ENCODE measurements at regions not wholly inside any gene's neighbourhood (a gene's known extent, or its start where the extent isn't known, plus 50 kb on each side); places are given as distances from the start of the nearest gene placed in this dataset.

- Histone ChIP-seq H3K4me2 (ENCODE audit: low read length) (no peak overlapping the region), H3K9me2 (replicated peaks; ENCODE audit: low read length) (no peaks in the 10 kb centered on the region), H3K27ac (ENCODE audit: low read length) (no peak overlapping the region), H3K4me3 (ENCODE audit: low read length) (no peak overlapping the region), H3K27me3 (ENCODE audit: low read length) (peaks cover 54% of the 10 kb centered on the region), H4K20me1 (ENCODE audit: low read length) (no peaks in the 10 kb centered on the region), H2AFZ (ENCODE audit: low read length) (no peak overlapping the region), H3K9me3 (ENCODE audit: low read length) (no peaks in the 10 kb centered on the region), H3F3A (ENCODE audit: low read length, unreplicated experiment) (no peaks in the 10 kb centered on the region), H3K9ac (ENCODE audit: low read length) (no peak overlapping the region), H3K79me2 (ENCODE audit: low read length) (no peaks in the 10 kb centered on the region), H3K36me3 (ENCODE audit: low read depth, low read length) (no peaks in the 10 kb centered on the region), H3K4me1 (ENCODE audit: insufficient read depth, low read length) (no peaks in the 10 kb centered on the region)
- TF ChIP-seq EZH2phosphoT487 (IDR thresholded peaks at IDR 0.05; ENCODE audit: borderline replicate concordance, low read length) (no peak), EZH2 (IDR thresholded peaks at IDR 0.05; ENCODE audit: low read length, unreplicated experiment) (no peak)
- TF ChIP-seq, protein P1, sequence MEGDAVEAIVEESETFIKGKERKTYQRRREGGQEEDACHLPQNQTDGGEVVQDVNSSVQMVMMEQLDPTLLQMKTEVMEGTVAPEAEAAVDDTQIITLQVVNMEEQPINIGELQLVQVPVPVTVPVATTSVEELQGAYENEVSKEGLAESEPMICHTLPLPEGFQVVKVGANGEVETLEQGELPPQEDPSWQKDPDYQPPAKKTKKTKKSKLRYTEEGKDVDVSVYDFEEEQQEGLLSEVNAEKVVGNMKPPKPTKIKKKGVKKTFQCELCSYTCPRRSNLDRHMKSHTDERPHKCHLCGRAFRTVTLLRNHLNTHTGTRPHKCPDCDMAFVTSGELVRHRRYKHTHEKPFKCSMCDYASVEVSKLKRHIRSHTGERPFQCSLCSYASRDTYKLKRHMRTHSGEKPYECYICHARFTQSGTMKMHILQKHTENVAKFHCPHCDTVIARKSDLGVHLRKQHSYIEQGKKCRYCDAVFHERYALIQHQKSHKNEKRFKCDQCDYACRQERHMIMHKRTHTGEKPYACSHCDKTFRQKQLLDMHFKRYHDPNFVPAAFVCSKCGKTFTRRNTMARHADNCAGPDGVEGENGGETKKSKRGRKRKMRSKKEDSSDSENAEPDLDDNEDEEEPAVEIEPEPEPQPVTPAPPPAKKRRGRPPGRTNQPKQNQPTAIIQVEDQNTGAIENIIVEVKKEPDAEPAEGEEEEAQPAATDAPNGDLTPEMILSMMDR (conservative IDR thresholded peaks at IDR 0.05; ENCODE audit: low read depth, low read length) = no peak
- no TSS peak for BruUV-seq (replicated peaks)
- ChIA-PET CTCF (interaction anchor here (0.6 kb wide), 1 partner anchor 171 kb away, joined by 5 read pairs; no protein-coding TSS in a partner anchor), POLR2A (ENCODE audit: unreplicated experiment) (no interaction called here)
- ATAC-seq (no peak), DNase-seq (no peak)
- intact Hi-C loops (cut with micrococcal nuclease) = no loop called here
These were observed 54.6 kb upstream of the PCSK6 start for GRCh38 chr15:101543926-101544612.

DNA sequence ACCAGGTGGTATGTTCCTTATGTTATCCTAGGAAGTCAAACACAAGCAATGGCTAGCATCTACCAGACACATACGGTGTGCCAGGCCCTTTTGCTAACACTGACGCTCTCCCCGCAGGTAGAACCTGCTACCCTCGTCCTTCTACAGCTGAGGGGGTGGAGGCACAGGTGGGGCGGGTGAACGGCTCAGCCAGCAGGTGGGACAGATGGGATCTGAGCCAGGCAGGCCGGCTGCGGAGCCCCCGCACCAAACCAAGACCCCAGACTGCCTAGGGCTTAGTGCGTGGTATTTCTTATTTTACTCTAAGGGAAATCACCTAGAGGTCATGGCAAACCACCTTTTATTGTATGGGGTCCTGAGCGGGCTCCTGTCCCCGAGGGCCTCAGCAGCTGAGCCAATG, 53.9 kb upstream of the PCSK6 start:
- Histone ChIP-seq H3K9me2 (replicated peaks; ENCODE audit: low read length) (no peaks in the 10 kb centered on the region), H3K4me3 (ENCODE audit: low read length) (no peak overlapping the region), H3K9ac (ENCODE audit: low read length) (no peak overlapping the region), H3K9me3 (ENCODE audit: low read length) (no peaks in the 10 kb centered on the region), H3K36me3 (ENCODE audit: low read depth, low read length) (no peaks in the 10 kb centered on the region), H4K20me1 (ENCODE audit: low read length) (no peaks in the 10 kb centered on the region), H3K27ac (ENCODE audit: low read length) (no peak overlapping the region), H3K4me2 (ENCODE audit: low read length) (no peak overlapping the region), H3F3A (ENCODE audit: low read length, unreplicated experiment) (no peaks in the 10 kb centered on the region), H3K27me3 (ENCODE audit: low read length) (peaks cover 51% of the 10 kb centered on the region), H3K79me2 (ENCODE audit: low read length) (no peaks in the 10 kb centered on the region), H2AFZ (ENCODE audit: low read length) (no peak overlapping the region), H3K4me1 (ENCODE audit: insufficient read depth, low read length) (no peaks in the 10 kb centered on the region)
- DNase-seq = no peak
- TF ChIP-seq EZH2phosphoT487 (IDR thresholded peaks at IDR 0.05; ENCODE audit: borderline replicate concordance, low read length) (no peak), EZH2 (IDR thresholded peaks at IDR 0.05; ENCODE audit: low read length, unreplicated experiment) (no peak)
- TF ChIP-seq, protein P1 (conservative IDR thresholded peaks at IDR 0.05; ENCODE audit: low read depth, low read length) = no peak
- ChIA-PET CTCF (no interaction called here), POLR2A (ENCODE audit: unreplicated experiment) (no interaction called here)
- ATAC-seq = no peak
- BruUV-seq (replicated peaks) = no TSS peak
- intact Hi-C loops (cut with micrococcal nuclease) = no loop called here

DNA sequence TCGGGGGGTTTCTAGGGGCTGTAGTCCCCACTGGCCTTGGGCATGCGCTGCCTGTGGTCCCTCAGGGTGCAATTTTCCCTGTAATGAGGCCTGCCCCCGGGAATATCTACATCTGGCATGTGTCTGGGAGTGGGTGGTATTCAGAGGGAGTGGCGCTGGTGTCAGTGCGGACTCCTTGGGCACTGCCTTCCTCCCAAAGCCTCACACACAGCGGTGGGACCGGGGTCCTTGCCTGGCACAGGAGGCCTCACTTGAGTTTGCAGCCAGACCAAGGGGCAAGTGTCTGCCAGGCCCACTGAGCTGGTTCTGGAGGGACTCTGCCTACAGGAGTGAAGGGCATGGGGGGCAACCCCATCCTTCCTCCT, 53.5 kb upstream of the PCSK6 start:
- no peaks in the 10 kb centered on the region for H3K4me1 ChIP-seq (ENCODE audit: insufficient read depth, low read length)
- no peak overlapping the region for H3K4me2 ChIP-seq (ENCODE audit: low read length)
- intact Hi-C loops (cut with micrococcal nuclease) = no loop called here
- no peak overlapping the region for H3K27ac ChIP-seq (ENCODE audit: low read length)
- H3K36me3 ChIP-seq (ENCODE audit: low read depth, low read length) = no peaks in the 10 kb centered on the region
- no peak for TF ChIP-seq EZH2 (IDR thresholded peaks at IDR 0.05; ENCODE audit: low read length, unreplicated experiment)
- no peak for TF ChIP-seq EZH2phosphoT487 (IDR thresholded peaks at IDR 0.05; ENCODE audit: borderline replicate concordance, low read length)
- TF ChIP-seq, protein P1 (conservative IDR thresholded peaks at IDR 0.05; ENCODE audit: low read depth, low read length) = no peak
- no peaks in the 10 kb centered on the region for H3K9me3 ChIP-seq (ENCODE audit: low read length)
- no peaks in the 10 kb centered on the region for H3K9me2 ChIP-seq (replicated peaks; ENCODE audit: low read length)
- no peak overlapping the region for H3K4me3 ChIP-seq (ENCODE audit: low read length)
- ATAC-seq = no peak
- no peaks in the 10 kb centered on the region for H3K79me2 ChIP-seq (ENCODE audit: low read length)
- H3K9ac ChIP-seq (ENCODE audit: low read length) = no peak overlapping the region
- no peaks in the 10 kb centered on the region for H3F3A ChIP-seq (ENCODE audit: low read length, unreplicated experiment)
- ChIA-PET CTCF (no interaction called here), POLR2A (ENCODE audit: unreplicated experiment) (no interaction called here)
- peaks cover 46% of the 10 kb centered on the region for H3K27me3 ChIP-seq (ENCODE audit: low read length)
- DNase-seq = no peak
- no peaks in the 10 kb centered on the region for H4K20me1 ChIP-seq (ENCODE audit: low read length)
- BruUV-seq (replicated peaks) = no TSS peak
- no peak overlapping the region for H2AFZ ChIP-seq (ENCODE audit: low read length)
